Suprapubic skin (tissue), 4 donors: ENCODE measurements at regions not wholly inside any gene's neighbourhood (a gene's known extent, or its start where the extent isn't known, plus 50 kb on each side); places are given as distances from the start of the nearest gene placed in this dataset.

Experiments used
- DNase-seq, 2 donors: peaks; one replicate each; pipeline ENCODE4 v3.0.0-alpha.2; 2019; ENCODE audit warnings: low spot score in 2 of 2
- H3K27ac ChIP-seq: fragments of 200-600 bp; sonication (generic); one replicate; pipeline ENCODE4 v1.5.1; 2019
- H3K27me3 ChIP-seq: fragments of 200-600 bp; sonication (generic); one replicate; pipeline ENCODE4 v1.5.1; 2019
- H3K36me3 ChIP-seq: fragments of 200-600 bp; sonication (generic); one replicate; pipeline ENCODE4 v1.5.1; 2019
- H3K4me1 ChIP-seq: fragments of 200-600 bp; sonication (generic); one replicate; pipeline ENCODE4 v1.5.1; 2019
- H3K4me3 ChIP-seq: fragments of 200-600 bp; sonication (generic); one replicate; pipeline ENCODE4 v1.5.1; 2019; ENCODE audit warnings: mild to moderate bottlenecking
- H3K9me3 ChIP-seq: fragments of 200-600 bp; sonication (generic); one replicate; pipeline ENCODE4 v1.5.1; 2019
- CTCF ChIP-seq, 2 donors: fragments of 200-600 bp in 1 of 2; fragments of 450-650 bp in 1 of 2; sonication (generic) in 1 of 2; IDR thresholded peaks; one replicate each; pipeline ENCODE4 v1.5.1; 2016 to 2019; ENCODE audit warnings: antibody characterized with exemption in 2 of 2, mild to moderate bottlenecking in 1 of 2, moderate library complexity in 1 of 2
- EP300 ChIP-seq: sonication (generic); formaldehyde crosslinking; IDR thresholded peaks from one replicate; pipeline ENCODE4 v1.6.1; 2017; ENCODE audit warnings: antibody characterized with exemption
- POLR2A ChIP-seq, 2 donors: fragments of 450-650 bp; IDR thresholded peaks; one replicate each; pipeline ENCODE4 v1.6.1; 2017; ENCODE audit warnings: antibody characterized with exemption in 2 of 2, mild to moderate bottlenecking in 2 of 2, moderate library complexity in 2 of 2
- POLR2AphosphoS5 ChIP-seq, 3 donors: sonication (generic); formaldehyde crosslinking; IDR thresholded peaks; one replicate each; pipeline ENCODE4 v1.6.1; 2017; ENCODE audit warnings: antibody characterized with exemption in 3 of 3
- WGBS: methylation state at CpG from one replicate; pipeline ENCODE4 v1.1.5; 2018; 5-methylcytosine and 5-hydroxymethylcytosine counted together

GRCh38 chr1:229058111-229058561, 212.8 kb upstream of the RAB4A start:
- H3K27me3 ChIP-seq, result no peaks in the 10 kb centered on the region
- DNase-seq, result no peak
- no peaks in the 10 kb centered on the region for H3K9me3 ChIP-seq
- peaks cover 32% of the 10 kb centered on the region for H3K4me1 ChIP-seq
- no peaks in the 10 kb centered on the region for H3K36me3 ChIP-seq
- no peak overlapping the region for H3K4me3 ChIP-seq
- TF ChIP-seq POLR2AphosphoS5 (IDR thresholded peaks at IDR 0.05) (no peak), POLR2A (IDR thresholded peaks at IDR 0.05) (no peak), CTCF (IDR thresholded peaks at IDR 0.05) (no peak), EP300 (no peak)
- H3K27ac ChIP-seq, result peak overlapping the region; percentile 71
- WGBS, result 74% methylated on average over 9 of the region's 11 CpGs

- Histone ChIP-seq H3K4me1 (peaks cover 32% of the 10 kb centered on the region), H3K27me3 (no peaks in the 10 kb centered on the region), H3K27ac (peak overlapping the region; percentile 71), H3K9me3 (no peaks in the 10 kb centered on the region), H3K4me3 (no peak overlapping the region), H3K36me3 (no peaks in the 10 kb centered on the region)
- WGBS, result 51% methylated on average over 9 of the region's 10 CpGs
- DNase-seq, result no peak
- TF ChIP-seq POLR2A (IDR thresholded peaks at IDR 0.05) (no peak), CTCF (IDR thresholded peaks at IDR 0.05) (no peak), EP300 (no peak), POLR2AphosphoS5 (IDR thresholded peaks at IDR 0.05) (no peak)
Measured at GRCh38 chr1:229058729-229059128, 212.2 kb upstream of the RAB4A start.

- TF ChIP-seq POLR2A (IDR thresholded peaks at IDR 0.05) (no peak), POLR2AphosphoS5 (IDR thresholded peaks at IDR 0.05) (peak in 1 of 3 donors; percentile 50)
- H3K27me3 ChIP-seq, result no peaks in the 10 kb centered on the region
- WGBS, result 11% methylated on average over 9 of the region's 9 CpGs
- peak overlapping the region; percentile 71 for H3K27ac ChIP-seq
- no peaks in the 10 kb centered on the region for H3K36me3 ChIP-seq
- no peaks in the 10 kb centered on the region for H3K9me3 ChIP-seq
- DNase-seq, result no peak
- no peak overlapping the region for H3K4me3 ChIP-seq
- H3K4me1 ChIP-seq, result peaks cover 34% of the 10 kb centered on the region
Measured at GRCh38 chr1:229059671-229060539, 211.0 kb upstream of the RAB4A start.

- DNase-seq, result no peak
- WGBS, result 58% methylated on average over 4 of the region's 5 CpGs
- peaks cover 34% of the 10 kb centered on the region for H3K4me1 ChIP-seq
- H3K4me3 ChIP-seq, result no peak overlapping the region
- H3K27ac ChIP-seq, result no peak overlapping the region
- TF ChIP-seq CTCF (IDR thresholded peaks at IDR 0.05) (no peak), POLR2A (IDR thresholded peaks at IDR 0.05) (no peak), EP300 (no peak), POLR2AphosphoS5 (IDR thresholded peaks at IDR 0.05) (no peak)
- H3K9me3 ChIP-seq, result no peaks in the 10 kb centered on the region
- no peaks in the 10 kb centered on the region for H3K36me3 ChIP-seq
- H3K27me3 ChIP-seq, result no peaks in the 10 kb centered on the region
Measured at GRCh38 chr1:229062135-229062534, 208.8 kb upstream of the RAB4A start.

- 100% methylated on average over 5 of the region's 5 CpGs for WGBS
Measured at GRCh38 chr1:229063154-229063773, 207.6 kb upstream of the RAB4A start.

More at GRCh38 chr1:229063154-229063773, 207.6 kb upstream of the RAB4A start:
- Histone ChIP-seq H3K27me3 (no peaks in the 10 kb centered on the region), H3K4me1 (peaks cover 37% of the 10 kb centered on the region), H3K4me3 (no peak overlapping the region), H3K9me3 (no peaks in the 10 kb centered on the region), H3K36me3 (no peaks in the 10 kb centered on the region), H3K27ac (no peak overlapping the region)
- no peak for TF ChIP-seq EP300
- DNase-seq, result no peak
